Ureter (tissue), 1 donor: ENCODE measurements at regions not wholly inside any gene's neighbourhood (a gene's known extent, or its start where the extent isn't known, plus 50 kb on each side); places are given as distances from the start of the nearest gene placed in this dataset.
"Not testable (repeated sequence)": the region's sequence is repeated elsewhere in the genome, so short reads cannot be mapped to it uniquely, and the experiment has no call there.

Experiments used
- DNase-seq: peaks from one replicate; pipeline ENCODE4 v3.0.0-alpha.2; 2020; ENCODE audit warnings: low spot score
- donor health status: DM: yes; HTN: yes; CAD: no.

- DNase-seq, result not testable (repeated sequence)
These were observed 145.6 kb upstream of the LMCD1 start for GRCh38 chr3:8356066-8356465.

GRCh38 chr3:8357859-8358258 is 143.8 kb upstream of the LMCD1 start:
- no peak for DNase-seq

- DNase-seq, result no peak
These were observed 142.5 kb upstream of the LMCD1 start for GRCh38 chr3:8359133-8359532.

- DNase-seq, result no peak
These were observed 138.4 kb upstream of the LMCD1 start for GRCh38 chr3:8363200-8363599.

- DNase-seq, result no peak
These were observed 136.1 kb upstream of the LMCD1 start for GRCh38 chr3:8365541-8365940.

- no peak for DNase-seq
These were observed 135.3 kb upstream of the LMCD1 start for GRCh38 chr3:8366219-8366810.

- DNase-seq, result no peak
These were observed 133.0 kb upstream of the LMCD1 start for GRCh38 chr3:8368598-8368997.

- DNase-seq, result no peak
These were observed 132.0 kb upstream of the LMCD1 start for GRCh38 chr3:8369638-8370037.

- no peak for DNase-seq
These were observed 130.5 kb upstream of the LMCD1 start for GRCh38 chr3:8371085-8371551.

GRCh38 chr3:8371960-8372463 is 129.6 kb upstream of the LMCD1 start:
- no peak for DNase-seq

GRCh38 chr3:8380904-8381704 is 120.5 kb upstream of the LMCD1 start:
- no peak for DNase-seq

- no peak for DNase-seq
These were observed 115.6 kb upstream of the LMCD1 start for GRCh38 chr3:8385848-8386620.

- no peak for DNase-seq
These were observed 114.1 kb upstream of the LMCD1 start for GRCh38 chr3:8387571-8387970.

- DNase-seq, result no peak
These were observed 101.9 kb upstream of the LMCD1 start for GRCh38 chr3:8399686-8400085.

GRCh38 chr3:8400911-8401310 is 100.7 kb upstream of the LMCD1 start:
- DNase-seq, result no peak

GRCh38 chr3:8403996-8404395 is 97.6 kb upstream of the LMCD1 start:
- DNase-seq, result no peak

GRCh38 chr3:8405144-8405543 is 96.5 kb upstream of the LMCD1 start:
- DNase-seq, result no peak

- DNase-seq, result no peak
These were observed 95.1 kb upstream of the LMCD1 start for GRCh38 chr3:8406479-8406878.

- DNase-seq, result no peak
These were observed 88.2 kb upstream of the LMCD1 start for GRCh38 chr3:8413337-8413926.

- DNase-seq, result peak; percentile 47
These were observed 84.7 kb upstream of the LMCD1 start for GRCh38 chr3:8416965-8417364.

- no peak for DNase-seq
These were observed 81.0 kb upstream of the LMCD1 start for GRCh38 chr3:8420612-8421011.

- DNase-seq, result no peak
These were observed 80.4 kb upstream of the LMCD1 start for GRCh38 chr3:8421267-8421666.
